NCI-H748 (cell line): ENCODE measurements at regions not wholly inside any gene's neighbourhood (a gene's known extent, or its start where the extent isn't known, plus 50 kb on each side); places are given as distances from the start of the nearest gene placed in this dataset.
A peak's percentile ranks its signal among the peaks of the same experiment; 100 is the strongest.

Source experiments
- DNase-seq: peaks from one replicate; lab custom pipeline; 2025; ENCODE audit not compliant: unreplicated experiment; lab: John Stamatoyannopoulos, UW

DNA sequence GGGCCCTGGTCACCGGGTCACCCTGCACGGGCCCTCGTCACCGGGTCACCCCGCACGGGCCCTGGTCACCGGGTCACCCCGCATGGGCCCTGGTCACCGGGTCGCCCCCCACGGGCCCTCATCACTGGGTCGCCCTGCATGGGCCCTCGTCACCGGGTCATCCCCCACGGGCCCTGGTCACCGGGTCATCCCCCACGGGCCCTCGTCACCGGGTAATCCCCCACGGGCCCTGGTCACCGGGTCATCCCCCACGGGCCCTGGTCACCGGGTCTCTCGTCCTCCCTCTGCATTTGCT, 77.6 kb downstream of the RIPK4 start:
- DNase-seq, result no peak

DNA sequence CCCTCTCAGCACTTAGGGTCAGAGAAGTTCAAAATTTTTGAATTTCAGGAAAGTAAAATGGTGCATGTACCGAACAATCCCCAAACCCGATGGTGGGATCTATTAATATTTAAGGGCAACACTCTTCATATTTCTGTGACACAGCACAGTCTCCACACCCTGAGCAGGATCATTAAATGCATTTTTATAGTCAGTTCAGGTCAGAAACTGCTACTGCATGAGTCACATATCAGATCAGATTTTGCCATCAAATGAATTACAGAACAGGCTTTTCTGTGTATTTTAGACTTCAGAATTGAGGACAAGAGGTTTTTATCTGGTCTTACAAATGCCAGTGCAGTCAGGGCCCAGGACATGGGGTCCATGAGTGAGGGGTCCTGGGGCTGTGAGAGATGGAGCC, 79.2 kb downstream of the RIPK4 start:
- DNase-seq, result no peak

DNA sequence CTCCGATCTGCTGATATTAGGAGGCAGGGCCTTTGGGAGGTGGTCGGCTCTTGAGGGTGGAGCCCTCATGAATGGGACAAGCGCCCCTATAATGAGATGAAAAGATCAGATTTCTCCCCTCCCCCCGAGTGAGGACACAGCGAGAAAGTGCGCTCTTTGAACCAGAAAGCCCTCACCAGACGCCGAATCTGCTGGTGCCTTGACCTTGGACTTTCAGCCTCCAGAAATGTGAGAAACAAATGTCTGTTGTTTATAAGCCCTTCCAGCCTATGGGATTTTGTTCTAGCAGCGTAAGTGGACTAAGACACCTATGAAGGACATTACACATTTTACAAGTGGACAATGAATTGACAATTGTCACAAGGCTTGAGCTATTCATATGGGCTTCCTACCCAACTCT, 80.2 kb downstream of the RIPK4 start:
- DNase-seq, result no peak

DNA sequence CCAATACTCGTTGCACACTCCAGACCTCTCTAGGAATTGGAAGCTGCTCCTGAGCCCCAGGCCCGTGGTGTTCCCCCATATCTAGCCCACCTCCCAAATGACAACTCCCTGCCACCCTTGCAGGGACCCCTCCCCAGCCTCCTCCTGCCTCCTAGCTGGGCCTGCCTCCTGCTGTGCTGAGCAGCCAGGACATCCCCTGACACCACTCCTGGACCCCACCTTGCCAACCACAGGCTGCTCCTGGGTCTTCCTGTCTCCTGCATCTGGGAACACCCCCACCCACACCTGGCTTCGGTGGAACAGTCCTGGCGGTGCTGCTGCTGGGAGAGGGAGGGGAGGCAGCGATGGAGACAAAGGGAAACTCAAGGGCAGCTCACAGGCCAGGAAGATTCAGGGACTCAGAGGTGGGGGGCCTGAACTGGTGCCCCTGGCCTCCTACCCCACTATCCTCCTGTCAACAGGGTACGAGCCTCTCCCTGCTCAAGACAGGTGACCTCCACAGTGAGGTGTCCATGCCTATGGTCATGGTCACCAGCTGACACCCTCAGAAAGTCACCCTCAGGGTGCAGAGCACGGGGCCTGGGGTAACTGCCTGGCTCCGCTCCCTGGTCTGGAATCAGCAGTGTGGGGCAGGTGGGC, 81.2 kb downstream of the RIPK4 start:
- DNase-seq, result no peak

DNA sequence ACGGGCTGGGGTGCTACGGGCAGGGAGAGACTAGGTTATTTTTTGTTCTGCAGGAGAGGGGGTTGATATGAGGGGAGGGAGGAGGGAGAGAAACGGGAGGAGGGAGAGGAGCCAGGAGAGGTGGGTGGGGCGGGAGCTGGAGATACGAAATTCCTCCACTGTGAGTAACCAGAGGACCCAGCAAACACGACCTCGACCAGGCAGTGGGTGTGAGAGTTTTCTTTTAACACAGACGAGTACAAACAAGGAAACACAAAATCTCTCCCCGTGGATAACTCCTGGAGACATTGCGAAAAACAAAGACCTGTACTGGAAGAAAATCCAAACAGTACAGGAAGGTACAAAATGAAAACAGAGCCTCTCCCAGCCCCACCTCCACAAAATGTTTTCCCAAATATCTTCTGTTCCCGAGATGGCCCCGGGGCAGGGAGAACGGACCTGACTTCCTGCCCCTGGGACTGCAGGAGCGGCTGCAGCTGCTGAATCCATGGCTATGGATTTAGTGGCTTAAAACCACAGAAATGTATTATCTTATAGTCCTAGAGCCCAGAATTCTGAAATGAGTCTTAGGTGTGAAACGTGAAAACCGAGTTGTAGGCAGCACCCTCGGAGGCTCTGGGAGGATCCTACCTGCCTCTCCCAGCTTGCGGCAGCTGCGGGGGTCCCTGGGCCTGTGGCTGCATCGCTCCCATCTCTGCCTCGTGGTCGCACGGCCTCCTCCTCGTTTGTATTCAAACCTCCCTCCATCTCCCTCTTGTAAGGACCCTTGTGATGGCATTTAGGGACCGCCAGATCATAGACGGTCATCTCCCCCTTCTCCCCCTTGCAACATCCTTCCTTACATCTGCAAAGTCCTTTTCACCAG, 82.2 kb downstream of the RIPK4 start:
- no peak for DNase-seq

DNA sequence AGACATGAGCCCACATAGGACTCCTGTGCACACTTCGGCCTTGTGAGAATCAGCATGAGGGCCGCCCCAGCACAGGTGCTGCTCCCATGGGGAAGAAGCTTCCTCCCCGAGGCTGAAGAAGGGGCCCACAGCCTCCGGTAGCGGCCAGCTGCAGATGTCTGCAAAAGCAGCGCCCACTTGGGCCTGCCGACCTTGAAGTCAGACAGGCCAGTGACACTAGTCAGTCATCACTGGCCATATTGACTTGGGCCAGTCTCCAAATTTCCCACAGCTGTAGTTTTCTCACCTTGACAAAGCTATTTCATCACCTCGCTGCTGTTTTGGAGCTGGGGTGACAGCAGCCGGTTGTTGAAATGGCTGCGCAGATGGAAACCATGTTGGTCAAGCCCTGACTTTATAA, 83.0 kb downstream of the RIPK4 start:
- no peak for DNase-seq

DNA sequence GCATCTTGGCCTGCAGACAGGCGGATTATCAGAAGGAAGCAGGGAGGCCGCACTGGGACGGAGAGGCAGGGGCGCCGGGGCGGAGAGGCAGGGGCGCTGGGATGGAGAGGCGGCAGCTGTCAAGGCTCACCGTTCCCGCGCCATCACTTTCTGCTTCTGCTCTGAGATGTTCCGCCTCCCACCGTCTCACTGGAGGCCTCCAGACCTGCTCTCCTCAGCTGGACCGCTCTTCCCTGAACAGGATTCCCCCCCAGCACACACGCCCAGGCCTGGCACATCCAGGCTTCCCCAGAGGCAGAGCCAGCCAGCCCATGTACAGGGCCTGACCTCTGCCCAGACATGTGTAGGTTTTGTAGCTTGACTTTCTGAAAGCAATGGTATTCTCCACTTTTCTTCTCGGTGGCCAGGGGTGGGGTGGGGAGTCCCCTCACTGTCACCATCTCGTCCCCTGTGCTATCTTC, 84.1 kb downstream of the RIPK4 start:
- DNase-seq, result no peak

DNA sequence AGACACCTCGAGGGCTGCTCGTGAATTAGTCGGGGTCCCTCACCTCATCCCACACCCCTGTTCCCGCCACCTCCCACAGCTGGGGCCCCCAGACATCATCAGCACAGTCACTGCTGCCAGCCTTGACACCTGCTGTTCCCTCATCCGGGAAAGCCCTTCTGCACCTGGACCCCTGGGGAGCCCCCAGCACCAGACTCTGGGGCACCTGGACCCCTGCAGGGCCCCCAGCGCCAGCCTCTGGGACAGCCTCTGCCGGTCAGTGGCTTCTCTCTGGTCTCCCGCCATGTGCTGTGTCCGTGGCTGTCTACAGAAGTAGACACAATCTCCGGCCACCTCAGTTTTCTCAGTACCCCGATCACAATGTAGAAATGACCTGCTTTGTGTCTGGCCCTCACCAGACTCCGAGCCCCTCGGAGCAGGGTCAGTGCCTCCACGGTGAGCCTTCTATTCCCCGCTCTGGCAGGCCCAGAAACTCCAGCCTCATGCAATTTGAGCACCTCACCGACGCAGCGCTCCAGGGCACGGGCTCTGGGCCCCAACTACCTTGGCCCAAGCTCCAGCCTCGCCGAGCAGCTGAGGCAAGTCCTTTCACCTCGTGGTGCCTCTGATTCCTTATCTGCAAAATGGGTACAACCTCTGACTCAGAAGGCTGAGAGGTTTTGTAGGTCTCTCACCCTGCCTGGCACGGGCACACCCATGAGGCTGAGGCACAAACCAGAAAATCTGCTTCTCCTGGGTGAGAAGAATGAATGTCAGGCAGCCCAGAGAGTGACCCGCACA, 84.7 kb downstream of the RIPK4 start:
- DNase-seq, result no peak

DNA sequence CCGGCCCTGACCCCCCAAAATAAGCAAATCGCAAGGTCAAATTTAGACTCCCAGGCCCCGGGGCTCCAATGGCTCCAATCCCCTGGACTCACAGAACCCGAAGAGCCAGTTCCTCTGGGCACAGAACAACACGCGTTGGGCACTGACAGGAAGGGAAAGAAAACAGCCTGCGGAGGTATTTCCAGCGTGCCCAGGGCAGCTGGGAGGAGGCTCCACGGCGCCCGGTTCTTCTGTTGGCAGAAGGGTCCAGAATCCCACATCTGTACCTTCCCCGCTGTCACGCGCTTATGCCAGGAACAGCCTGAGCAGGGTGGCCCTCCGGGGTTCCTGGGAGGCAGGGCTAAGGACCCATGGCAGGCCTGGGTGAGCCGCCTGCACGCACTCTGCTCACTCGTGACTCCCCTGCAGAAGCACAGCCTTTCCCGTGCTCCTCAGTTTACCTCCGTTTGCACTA, 85.5 kb downstream of the RIPK4 start:
- DNase-seq, result no peak

DNA sequence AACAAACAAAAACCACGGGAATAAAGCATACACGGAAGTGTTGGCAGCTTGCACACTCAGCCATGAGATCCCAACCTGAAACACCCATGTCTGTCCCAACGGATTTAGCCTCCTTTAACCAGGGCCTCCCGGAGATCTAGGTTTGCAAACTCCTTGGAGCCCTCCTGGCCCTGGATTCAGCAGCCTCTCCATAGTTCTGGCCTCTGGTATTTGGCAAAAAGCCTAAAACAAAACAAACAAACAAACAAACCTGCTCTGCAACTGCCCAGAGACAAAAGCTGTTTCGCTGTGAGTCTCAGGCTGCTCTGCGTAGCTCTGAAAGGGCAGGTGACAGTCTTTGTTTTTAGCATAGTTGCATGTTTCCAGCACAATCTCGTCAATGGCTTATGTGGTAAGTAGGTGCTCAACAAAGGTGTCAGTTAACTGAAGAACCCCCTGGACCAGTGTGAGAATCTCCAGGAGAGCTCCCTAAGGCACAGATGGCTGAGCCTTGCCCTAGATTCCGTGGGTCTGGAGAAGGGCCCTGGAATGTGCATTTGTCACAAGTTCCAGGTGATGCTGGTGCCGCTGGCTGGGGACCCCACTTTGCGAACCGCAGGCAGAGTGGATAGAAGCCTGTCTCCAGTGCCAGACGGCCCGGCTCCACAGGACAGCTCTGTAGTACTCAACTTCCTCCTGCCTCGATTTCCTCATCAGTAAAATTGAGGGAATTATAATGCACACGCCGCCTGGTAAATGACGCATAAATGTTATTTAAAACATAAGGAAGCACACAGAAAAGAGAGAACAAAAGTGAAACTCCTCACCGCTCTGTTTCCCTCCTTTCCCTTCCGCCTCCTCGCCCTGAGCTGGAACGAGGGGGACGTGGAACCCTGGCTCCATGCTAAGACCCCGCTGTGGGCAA, 86.2 kb downstream of the RIPK4 start:
- peak; percentile 39 for DNase-seq

DNA sequence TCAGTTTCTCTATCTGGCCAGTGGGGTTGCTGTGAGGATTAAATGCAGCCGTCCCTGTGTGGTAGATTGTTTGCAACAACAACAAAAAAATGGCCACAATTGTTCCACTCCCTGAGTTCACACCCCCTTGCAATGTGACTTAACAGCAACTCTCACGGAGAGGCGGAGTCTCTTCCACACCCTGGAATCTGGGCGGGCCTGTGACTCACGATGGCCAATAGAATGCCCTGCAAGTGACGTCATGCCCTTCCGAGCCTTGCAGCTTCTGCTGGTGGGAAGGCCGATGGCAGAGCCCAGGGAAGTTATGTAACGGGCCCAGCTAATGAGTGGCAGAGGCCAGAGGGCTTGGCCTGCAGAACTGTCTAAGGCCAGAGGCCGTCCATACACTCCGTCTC, 87.9 kb downstream of the RIPK4 start:
- DNase-seq, result peak; percentile 75

DNA sequence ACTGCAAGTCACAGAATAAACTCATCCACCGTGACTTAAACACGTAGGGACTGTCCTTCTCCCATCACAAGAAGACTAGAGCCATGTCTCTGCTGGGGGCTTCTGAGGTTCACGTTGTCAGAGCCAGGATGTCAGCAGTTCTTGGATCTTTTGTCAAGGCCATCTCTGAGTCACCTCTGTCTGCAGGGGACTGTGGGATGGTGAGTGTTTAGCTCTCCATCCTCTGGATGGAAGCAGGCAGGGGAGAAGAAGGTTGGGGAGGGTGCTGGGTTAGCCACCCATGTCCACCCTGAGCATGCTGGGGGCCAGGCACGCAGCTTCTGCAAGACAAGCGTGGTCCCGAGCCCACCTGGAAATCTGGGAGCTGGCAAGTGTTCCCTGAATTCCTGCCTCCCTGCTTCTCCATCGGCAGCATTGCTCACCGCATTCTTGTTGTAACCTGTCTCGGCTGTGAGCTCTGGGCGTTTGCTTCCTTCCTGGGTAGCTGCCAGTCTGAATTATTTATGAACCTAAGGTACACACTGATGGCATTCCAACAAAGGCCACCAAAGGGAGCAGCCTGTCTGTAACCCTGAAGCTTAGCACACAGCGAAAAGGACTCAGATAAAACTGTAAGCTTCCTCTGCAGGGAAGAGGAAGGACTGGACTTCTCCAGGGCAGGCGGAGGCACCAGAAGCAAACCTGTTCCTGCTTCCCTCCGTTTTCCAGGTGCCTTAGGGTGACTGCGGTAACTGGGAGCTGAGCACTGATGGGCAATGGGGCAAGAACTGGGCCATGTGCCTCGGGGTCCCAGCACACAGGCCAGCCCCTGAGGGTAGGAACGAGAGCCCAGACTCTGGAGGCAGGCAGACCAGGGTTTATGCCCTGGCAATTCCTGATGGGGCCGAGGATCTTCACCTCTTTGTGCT, 88.6 kb downstream of the RIPK4 start:
- peak; percentile 77 for DNase-seq

DNA sequence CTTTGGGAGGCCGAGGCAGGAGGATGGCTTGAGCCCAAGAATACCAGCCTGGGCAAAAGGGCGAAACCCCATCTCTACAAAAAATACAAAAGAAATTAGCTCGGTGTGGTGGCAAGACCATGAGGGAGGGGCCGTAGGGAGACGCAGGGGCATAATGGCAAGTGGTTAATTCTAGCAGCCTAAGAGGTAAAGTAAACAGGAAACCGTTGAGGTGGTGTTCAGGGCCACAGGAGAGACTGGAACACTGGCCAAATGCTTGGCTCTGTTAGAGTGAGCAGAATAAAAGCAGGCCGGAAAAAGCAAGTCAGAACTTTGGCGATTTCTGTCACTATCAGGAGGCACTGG, 89.2 kb downstream of the RIPK4 start:
- DNase-seq, result peak; percentile 88

DNA sequence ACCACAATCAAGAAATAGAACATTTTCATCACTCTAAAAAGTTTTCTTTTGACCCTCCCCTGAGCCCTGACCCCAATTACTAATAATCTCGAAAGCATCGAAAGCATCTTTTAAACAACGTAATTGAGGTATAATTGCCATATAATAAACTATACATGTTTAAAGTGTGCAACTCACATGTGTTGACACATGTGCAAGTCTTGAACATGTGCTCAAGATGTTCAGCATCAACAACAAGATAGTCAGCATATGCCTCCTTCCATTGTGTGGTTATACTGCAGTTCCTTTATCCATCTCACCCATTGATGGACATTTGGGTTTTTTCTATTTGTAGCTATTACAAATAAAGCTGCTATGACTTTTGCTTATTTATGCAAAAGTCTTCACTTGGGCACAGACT, 90.7 kb downstream of the RIPK4 start:
- DNase-seq, result no peak

DNA sequence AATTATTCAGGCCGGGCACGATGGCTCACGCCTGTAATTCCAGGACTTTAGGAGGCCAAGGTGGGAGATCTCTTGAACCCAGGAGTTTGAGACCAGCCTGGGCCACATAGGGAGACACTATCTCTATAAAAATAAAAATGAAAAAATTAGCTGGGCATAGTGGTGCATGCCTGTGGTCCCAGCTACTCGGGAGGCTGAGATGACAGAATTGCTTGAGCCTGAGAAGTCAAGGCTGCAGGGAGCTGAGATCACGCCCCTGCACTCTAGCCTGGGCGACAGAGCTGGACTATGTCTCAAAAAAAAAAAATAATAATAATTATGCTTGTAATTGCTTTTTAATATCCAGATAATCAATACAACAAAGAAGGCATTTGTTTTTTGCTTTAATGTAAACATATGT, 91.3 kb downstream of the RIPK4 start:
- no peak for DNase-seq

DNA sequence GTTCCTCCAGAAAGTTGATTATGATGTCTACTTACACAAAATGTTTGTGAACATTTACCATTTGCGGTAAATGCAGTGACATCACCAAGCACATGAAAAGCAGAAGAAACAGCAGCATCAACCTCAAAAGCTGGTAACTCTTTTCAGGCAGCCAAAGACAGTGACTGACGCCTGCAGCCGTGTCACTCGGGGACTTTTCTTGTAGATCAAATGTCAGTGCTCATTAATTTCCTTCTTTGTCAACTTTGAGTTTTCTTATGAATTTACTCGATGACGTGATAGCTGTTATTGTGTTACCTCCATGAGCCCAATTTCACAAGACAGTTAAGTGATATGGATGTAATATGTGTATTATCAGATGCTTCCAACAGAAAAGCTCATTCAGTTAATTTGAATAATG, 92.5 kb downstream of the RIPK4 start:
- no peak for DNase-seq

DNA sequence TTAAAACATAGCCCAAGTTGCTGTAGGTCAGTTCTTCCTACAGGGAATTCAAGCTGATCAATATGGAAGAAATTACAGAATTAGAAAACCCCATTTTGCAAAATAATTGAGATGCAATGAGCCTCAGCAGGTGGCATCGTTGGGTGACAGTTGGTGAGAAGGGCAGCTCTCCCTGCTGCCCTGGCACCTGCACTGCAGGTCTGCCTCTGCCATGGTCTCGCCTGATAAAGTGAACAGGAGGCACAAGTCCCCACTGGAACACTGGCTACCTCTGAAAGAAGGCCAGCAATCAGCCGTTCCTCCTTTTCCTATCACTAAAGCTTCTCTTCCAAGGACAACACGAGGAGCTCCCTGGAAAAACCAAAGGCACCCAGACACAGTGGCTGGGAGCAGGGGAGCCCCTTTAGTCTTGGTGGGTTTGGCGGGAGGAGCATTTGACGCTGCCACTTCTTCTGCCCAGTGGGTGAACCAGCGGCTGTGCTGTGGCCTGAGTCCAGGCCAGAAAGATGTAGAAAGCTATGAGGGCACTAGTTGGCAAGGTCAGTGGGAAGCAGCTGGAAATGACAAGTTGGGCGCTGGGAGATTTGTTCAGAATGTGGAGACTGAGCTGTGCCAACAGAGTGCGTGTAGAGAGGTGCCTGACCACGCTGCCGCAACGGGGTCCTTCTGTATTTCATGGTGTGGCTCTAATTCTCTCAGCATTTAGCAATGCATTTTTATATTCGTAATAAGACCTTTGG, 93.1 kb downstream of the RIPK4 start:
- DNase-seq, result no peak

DNA sequence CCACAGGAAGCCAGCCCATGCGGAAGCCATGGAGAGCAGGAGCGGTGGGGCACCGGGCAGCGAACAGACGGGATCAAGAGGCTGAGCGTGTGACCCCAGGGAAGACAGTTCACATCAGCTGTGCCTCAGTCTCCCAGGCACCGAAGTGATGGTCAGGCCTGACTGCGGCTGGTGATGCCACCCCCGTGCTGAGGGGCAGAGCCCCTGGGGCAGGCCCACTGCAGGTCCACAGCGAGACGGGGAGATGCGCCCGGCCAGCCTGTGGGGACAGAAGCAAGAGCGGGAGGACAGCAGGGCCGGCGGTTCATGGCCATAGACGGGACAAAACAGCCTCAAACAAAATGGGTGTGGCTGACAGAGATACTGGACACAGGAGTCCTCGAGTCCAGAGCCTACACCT, 93.8 kb downstream of the RIPK4 start:
- DNase-seq, result no peak

DNA sequence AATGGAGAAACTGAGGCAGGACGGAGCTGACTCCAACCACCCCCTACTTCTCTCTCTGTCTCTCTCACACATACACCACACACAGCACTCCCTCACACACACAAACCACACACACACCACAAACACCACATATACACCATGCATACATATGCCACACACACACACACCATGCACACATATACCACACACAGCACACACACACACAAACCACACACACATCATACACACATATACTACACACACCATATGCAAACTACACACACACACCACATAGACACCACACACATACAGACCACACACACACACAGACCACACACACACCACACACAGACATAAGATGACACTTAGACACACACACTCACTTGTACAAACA, 94.3 kb downstream of the RIPK4 start:
- no peak for DNase-seq
